ENCODE measurements at regions not wholly inside any gene's neighbourhood (a gene's known extent, or its start where the extent isn't known, plus 50 kb on each side); places are given as distances from the start of the nearest gene placed in this dataset.

DNA sequence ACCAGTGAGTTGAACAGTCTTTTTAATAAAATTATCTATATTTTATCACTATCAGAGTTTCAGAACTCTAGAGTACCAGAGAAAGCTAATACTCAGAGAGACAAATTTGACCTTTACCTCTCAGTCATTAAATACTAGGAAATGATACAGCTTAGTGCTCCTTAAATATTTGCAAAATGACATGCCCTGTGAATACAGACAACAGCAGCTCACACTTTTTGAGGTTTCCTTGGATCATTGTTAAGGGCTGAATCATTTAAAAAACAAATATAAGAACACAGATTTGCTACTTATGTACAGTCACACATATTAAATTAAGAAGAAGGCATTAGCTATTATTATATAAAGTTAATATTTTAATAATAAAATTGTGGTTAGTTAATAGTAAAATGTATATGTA lies 1158.7 kb upstream of the EYS start:
- POLR2A ChIA-PET (ENCODE audit: unreplicated experiment), result no interaction called here
- Histone ChIP-seq H3K9me2 (replicated peaks; ENCODE audit: low read length) (no peaks in the 10 kb centered on the region), H3K4me1 (ENCODE audit: insufficient read depth, low read length) (peaks cover 29% of the 10 kb centered on the region), H3K9me3 (ENCODE audit: low read length) (no peaks in the 10 kb centered on the region), H3K79me2 (ENCODE audit: low read length) (no peaks in the 10 kb centered on the region), H4K20me1 (ENCODE audit: low read length) (no peaks in the 10 kb centered on the region), H3K4me2 (ENCODE audit: low read length) (peak overlapping the region; percentile 57; the same call in 1 of the 2 replicates), H3K27ac (ENCODE audit: low read length) (peak overlapping the region; percentile 76), H3K9ac (ENCODE audit: low read length) (no peak overlapping the region), H3K36me3 (ENCODE audit: low read depth, low read length) (no peaks in the 10 kb centered on the region), H3F3A (ENCODE audit: low read length, unreplicated experiment) (no peaks in the 10 kb centered on the region), H3K27me3 (ENCODE audit: low read length) (no peaks in the 10 kb centered on the region), H2AFZ (ENCODE audit: low read length) (no peak overlapping the region), H3K4me3 (ENCODE audit: low read length) (no peak overlapping the region)
- DNase-seq, result peak; percentile 81
- ATAC-seq, result peak; percentile 96
- no TSS peak for BruUV-seq (replicated peaks)
- CTCF ChIA-PET, result interaction anchor here (0.6 kb wide), 1 partner anchor 194 kb away, joined by 3 read pairs; no protein-coding TSS in a partner anchor
- intact Hi-C loops (cut with micrococcal nuclease), result loop anchor here (10.0 kb wide), 1 partner anchor 141 kb away; no protein-coding TSS in a partner anchor
- TF ChIP-seq EZH2phosphoT487 (IDR thresholded peaks at IDR 0.05; ENCODE audit: borderline replicate concordance, low read length) (no peak), EZH2 (IDR thresholded peaks at IDR 0.05; ENCODE audit: low read length, unreplicated experiment) (no peak), CTCF (conservative IDR thresholded peaks at IDR 0.05; ENCODE audit: low read depth, low read length) (no peak)

DNA sequence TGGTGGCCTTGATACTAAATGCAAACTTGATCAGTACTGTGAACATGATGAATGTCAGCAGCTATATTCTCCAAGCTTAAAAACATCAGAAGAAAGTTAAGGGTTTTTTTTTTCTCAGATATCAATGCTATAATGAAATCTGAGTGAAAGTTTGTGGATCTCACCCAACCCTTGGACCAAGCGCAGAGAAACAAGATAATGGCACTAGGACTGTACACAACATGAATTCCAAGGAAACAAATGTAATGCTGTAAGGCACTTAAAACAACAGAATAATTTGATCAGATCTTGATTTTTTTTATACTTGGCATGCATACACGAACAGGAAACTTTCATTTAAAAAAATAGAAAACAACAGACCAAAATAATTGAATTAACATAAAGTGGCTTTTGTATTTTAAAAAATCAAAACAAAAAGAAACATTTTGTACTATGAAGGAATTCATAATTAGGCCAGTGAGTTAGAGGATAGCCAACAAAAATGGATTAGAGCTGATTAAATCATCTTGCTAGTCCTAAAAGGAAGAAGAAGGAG lies 1154.0 kb upstream of the EYS start:
- no peak overlapping the region for H3K4me3 ChIP-seq (ENCODE audit: low read length)
- H3K9ac ChIP-seq (ENCODE audit: low read length), result no peak overlapping the region
- intact Hi-C loops (cut with micrococcal nuclease), result loop anchor here (10.0 kb wide), 1 partner anchor 136 kb away; no protein-coding TSS in a partner anchor
- H3K9me2 ChIP-seq (replicated peaks; ENCODE audit: low read length), result no peaks in the 10 kb centered on the region
- BruUV-seq (replicated peaks), result no TSS peak
- no peak overlapping the region for H2AFZ ChIP-seq (ENCODE audit: low read length)
- no peaks in the 10 kb centered on the region for H3K36me3 ChIP-seq (ENCODE audit: low read depth, low read length)
- ChIA-PET POLR2A (ENCODE audit: unreplicated experiment) (no interaction called here), CTCF (no interaction called here)
- TF ChIP-seq EZH2 (IDR thresholded peaks at IDR 0.05; ENCODE audit: low read length, unreplicated experiment) (no peak), EZH2phosphoT487 (IDR thresholded peaks at IDR 0.05; ENCODE audit: borderline replicate concordance, low read length) (no peak), CTCF (conservative IDR thresholded peaks at IDR 0.05; ENCODE audit: low read depth, low read length) (no peak)
- no peaks in the 10 kb centered on the region for H3K9me3 ChIP-seq (ENCODE audit: low read length)
- H3K4me1 ChIP-seq (ENCODE audit: insufficient read depth, low read length), result peaks cover 6% of the 10 kb centered on the region
- no peaks in the 10 kb centered on the region for H4K20me1 ChIP-seq (ENCODE audit: low read length)
- ATAC-seq, result no peak
- no peak overlapping the region for H3K27ac ChIP-seq (ENCODE audit: low read length)
- no peaks in the 10 kb centered on the region for H3K27me3 ChIP-seq (ENCODE audit: low read length)
- no peak overlapping the region for H3K4me2 ChIP-seq (ENCODE audit: low read length)
- no peak for DNase-seq
- no peaks in the 10 kb centered on the region for H3K79me2 ChIP-seq (ENCODE audit: low read length)
- no peaks in the 10 kb centered on the region for H3F3A ChIP-seq (ENCODE audit: low read length, unreplicated experiment)

GRCh38 chr6:66860328-66860727 lies 1153.3 kb upstream of the EYS start:
- Histone ChIP-seq H3K4me3 (ENCODE audit: low read length) (no peak overlapping the region), H2AFZ (ENCODE audit: low read length) (no peak overlapping the region), H3K4me2 (ENCODE audit: low read length) (no peak overlapping the region), H3K79me2 (ENCODE audit: low read length) (no peaks in the 10 kb centered on the region), H3K27me3 (ENCODE audit: low read length) (no peaks in the 10 kb centered on the region), H3K36me3 (ENCODE audit: low read depth, low read length) (no peaks in the 10 kb centered on the region), H3K9ac (ENCODE audit: low read length) (no peak overlapping the region), H3K9me3 (ENCODE audit: low read length) (no peaks in the 10 kb centered on the region), H4K20me1 (ENCODE audit: low read length) (no peaks in the 10 kb centered on the region), H3F3A (ENCODE audit: low read length, unreplicated experiment) (no peaks in the 10 kb centered on the region), H3K4me1 (ENCODE audit: insufficient read depth, low read length) (peaks cover under 1% of the 10 kb centered on the region; the same call in 1 of the 2 replicates), H3K9me2 (replicated peaks; ENCODE audit: low read length) (no peaks in the 10 kb centered on the region), H3K27ac (ENCODE audit: low read length) (no peak overlapping the region)
- TF ChIP-seq EZH2 (IDR thresholded peaks at IDR 0.05; ENCODE audit: low read length, unreplicated experiment) (no peak), CTCF (conservative IDR thresholded peaks at IDR 0.05; ENCODE audit: low read depth, low read length) (no peak), EZH2phosphoT487 (IDR thresholded peaks at IDR 0.05; ENCODE audit: borderline replicate concordance, low read length) (no peak)
- DNase-seq (no peak), ATAC-seq (no peak)
- BruUV-seq (replicated peaks), result no TSS peak
- POLR2A ChIA-PET (ENCODE audit: unreplicated experiment), result no interaction called here
- intact Hi-C loops (cut with micrococcal nuclease), result loop anchor here (10.0 kb wide), 1 partner anchor 136 kb away; no protein-coding TSS in a partner anchor
- CTCF ChIA-PET, result no interaction called here
